ENCODE measurements at regions not wholly inside any gene's neighbourhood (a gene's known extent, or its start where the extent isn't known, plus 50 kb on each side); places are given as distances from the start of the nearest gene placed in this dataset.
"Not testable (repeated sequence)": the region's sequence is repeated elsewhere in the genome, so short reads cannot be mapped to it uniquely, and the experiment has no call there.

DNA sequence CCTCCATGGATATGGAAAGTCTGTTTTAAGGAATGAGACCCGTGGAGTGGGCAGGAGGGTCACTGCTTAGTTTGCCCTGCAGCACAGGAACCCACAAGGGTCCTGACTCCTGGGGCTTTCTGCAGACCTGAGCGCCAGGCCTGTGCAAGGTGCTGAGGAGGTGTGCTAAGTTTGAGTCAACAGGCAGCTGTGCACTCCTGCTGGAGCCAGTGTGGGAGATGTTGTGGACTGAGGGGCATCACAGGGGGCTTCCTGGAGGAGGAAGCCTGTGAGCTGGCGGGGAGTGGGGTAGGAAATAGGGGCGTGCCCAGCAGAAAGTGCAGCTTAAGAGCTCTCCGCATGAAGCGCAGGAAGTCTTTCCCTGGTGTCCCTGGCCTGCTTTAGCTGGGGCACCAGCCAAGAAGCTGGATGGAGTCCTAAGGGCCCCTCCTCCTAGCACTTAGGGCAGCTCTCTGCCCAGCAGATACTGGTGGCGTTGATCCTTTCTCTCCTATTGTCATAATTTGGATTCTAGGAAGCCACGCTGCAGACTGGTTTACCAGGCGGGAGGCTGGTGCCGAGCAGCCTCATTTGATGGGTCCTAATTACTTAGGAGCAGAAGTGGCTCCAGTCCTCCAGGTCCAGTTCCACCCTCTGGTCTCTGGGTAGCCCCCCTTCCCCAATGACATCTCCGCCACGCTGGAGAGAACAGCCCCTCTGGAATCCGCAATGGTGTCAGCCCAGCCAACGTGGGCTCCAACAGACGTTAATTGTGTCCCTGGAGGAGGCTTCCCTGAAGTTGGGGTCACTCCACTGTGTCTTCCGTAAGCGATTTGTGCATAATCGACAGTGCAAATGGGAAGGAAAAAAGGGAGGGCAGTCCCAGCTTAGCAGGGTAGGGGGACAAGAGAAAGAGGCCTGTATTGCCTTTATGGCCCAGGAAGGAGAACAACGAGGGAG, 309.2 kb downstream of the ZNF536 start:
- H3K36me3 ChIP-seq (ENCODE audit: control insufficient read depth, insufficient read depth, low read length): no peaks in the 10 kb centered on the region
- Mint-ChIP-seq H3K9me3 (no peaks in the 10 kb centered on the region), H3K27me3 (peaks cover 20% of the 10 kb centered on the region), H3K36me3 (no peaks in the 10 kb centered on the region), H3K4me1 (peaks cover 0 to 4% (median 0%) of the 10 kb centered on the region in 4 donors), H3K4me3 (no peak overlapping the region), H3K27ac (no peak overlapping the region)
- DNase-seq: no peak
- H3K27ac ChIP-seq (ENCODE audit: insufficient read depth, low read length, poor library complexity, severe bottlenecking): no peak overlapping the region
- ATAC-seq (ENCODE audit: low read depth in 2 of 2): no peak
- H3K27me3 ChIP-seq (ENCODE audit: control insufficient read depth, insufficient read depth, low read length): no peaks in the 10 kb centered on the region
- no peak overlapping the region for H3K4me3 ChIP-seq (ENCODE audit: low read depth, low read length)
- H3K4me1 ChIP-seq (ENCODE audit: control insufficient read depth, insufficient read depth, low read length, poor library complexity, severe bottlenecking): no peaks in the 10 kb centered on the region
- no peaks in the 10 kb centered on the region for H3K9me3 ChIP-seq (ENCODE audit: control insufficient read depth in 2 of 2, low read length in 2 of 2)

DNA sequence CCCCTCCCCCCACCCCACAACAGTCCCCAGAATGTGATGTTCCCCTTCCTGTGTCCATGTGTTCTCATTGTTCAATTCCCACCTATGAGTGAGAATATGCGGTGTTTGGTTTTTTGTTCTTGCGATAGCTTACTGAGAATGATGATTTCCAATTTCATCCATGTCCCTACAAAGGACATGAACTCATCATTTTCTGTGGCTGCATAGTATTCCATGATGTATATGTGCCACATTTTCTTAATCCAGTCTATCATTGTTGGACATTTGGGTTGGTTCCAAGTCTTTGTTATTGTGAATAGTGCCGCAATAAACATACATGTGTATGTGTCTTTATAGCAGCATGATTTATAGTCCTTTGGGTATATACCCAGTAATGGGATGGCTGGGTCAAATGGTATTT, 308.2 kb downstream of the ZNF536 start:
- H3K4me1 Mint-ChIP-seq; H3K9me3 Mint-ChIP-seq; H3K4me1 ChIP-seq (ENCODE audit: control insufficient read depth, insufficient read depth, low read length, poor library complexity, severe bottlenecking); H3K27ac ChIP-seq (ENCODE audit: insufficient read depth, low read length, poor library complexity, severe bottlenecking); DNase-seq; H3K27me3 ChIP-seq (ENCODE audit: control insufficient read depth, insufficient read depth, low read length); H3K36me3 ChIP-seq (ENCODE audit: control insufficient read depth, insufficient read depth, low read length); H3K4me3 Mint-ChIP-seq; H3K4me3 ChIP-seq (ENCODE audit: low read depth, low read length); ATAC-seq (ENCODE audit: low read depth in 2 of 2); H3K9me3 ChIP-seq (ENCODE audit: control insufficient read depth in 2 of 2, low read length in 2 of 2); H3K36me3 Mint-ChIP-seq; H3K27ac Mint-ChIP-seq: not testable (repeated sequence)
- peaks cover 19% of the 10 kb centered on the region for H3K27me3 Mint-ChIP-seq

DNA sequence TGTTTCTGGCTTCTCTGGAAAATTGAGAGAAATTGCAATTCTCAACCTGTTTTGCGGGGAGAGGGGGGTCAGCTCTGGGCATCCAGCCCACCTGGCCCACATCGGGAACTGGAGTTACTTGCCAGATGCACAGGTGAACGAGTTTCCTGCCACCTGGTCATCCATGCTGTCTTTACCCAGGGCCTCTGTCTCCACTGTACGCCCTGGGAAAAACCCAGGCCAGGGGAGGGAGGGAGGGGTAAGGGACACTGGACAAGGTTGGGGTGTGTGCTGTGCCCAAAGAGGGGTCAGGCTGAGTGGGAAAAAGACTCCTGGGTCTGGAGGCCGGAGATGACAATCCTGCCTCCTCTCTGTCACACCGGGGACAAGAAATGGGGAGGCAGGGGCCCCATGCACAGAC, 307.6 kb downstream of the ZNF536 start:
- no peak overlapping the region for H3K27ac Mint-ChIP-seq
- Histone ChIP-seq H3K4me1 (ENCODE audit: control insufficient read depth, insufficient read depth, low read length, poor library complexity, severe bottlenecking) (no peaks in the 10 kb centered on the region), H3K27me3 (ENCODE audit: control insufficient read depth, insufficient read depth, low read length) (no peaks in the 10 kb centered on the region), H3K9me3 (ENCODE audit: control insufficient read depth in 2 of 2, low read length in 2 of 2) (no peaks in the 10 kb centered on the region), H3K36me3 (ENCODE audit: control insufficient read depth, insufficient read depth, low read length) (no peaks in the 10 kb centered on the region), H3K27ac (ENCODE audit: insufficient read depth, low read length, poor library complexity, severe bottlenecking) (no peak overlapping the region), H3K4me3 (ENCODE audit: low read depth, low read length) (no peak overlapping the region)
- no peak for DNase-seq
- H3K9me3 Mint-ChIP-seq: no peaks in the 10 kb centered on the region
- peaks cover 14% of the 10 kb centered on the region for H3K27me3 Mint-ChIP-seq
- peaks cover 0 to 4% (median 0%) of the 10 kb centered on the region in 4 donors for H3K4me1 Mint-ChIP-seq
- ATAC-seq (ENCODE audit: low read depth in 2 of 2): no peak
- H3K36me3 Mint-ChIP-seq: no peaks in the 10 kb centered on the region
- H3K4me3 Mint-ChIP-seq: no peak overlapping the region

DNA sequence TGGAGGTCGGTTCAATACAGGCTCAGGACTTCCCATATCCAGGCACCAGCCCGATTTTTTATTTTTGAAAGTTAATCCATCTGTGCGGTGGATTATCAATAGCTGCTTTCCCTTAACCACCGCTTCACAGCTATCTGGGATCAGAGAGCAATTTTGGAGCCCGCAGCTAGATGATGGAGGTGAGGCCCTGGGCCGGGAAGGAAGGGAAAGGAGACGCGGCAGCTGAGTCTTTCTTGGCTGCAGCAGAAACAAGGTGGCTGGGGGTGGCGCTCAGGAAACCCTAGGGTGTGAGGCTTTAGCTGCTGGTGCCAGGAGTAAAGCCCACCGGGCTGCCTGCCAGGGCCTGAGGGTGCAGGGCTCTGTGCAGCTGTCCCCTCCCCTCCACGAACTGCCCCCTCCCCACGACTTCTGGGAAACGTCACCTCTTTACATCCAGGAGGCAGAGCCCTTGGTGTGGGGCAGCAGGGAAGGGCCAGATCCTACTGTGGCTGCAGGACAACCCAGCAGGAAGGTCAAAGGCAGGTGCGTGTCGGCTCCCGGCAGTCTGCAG, 307.0 kb downstream of the ZNF536 start:
- Mint-ChIP-seq H3K9me3 (no peaks in the 10 kb centered on the region), H3K4me1 (peaks cover 0 to 4% (median 0%) of the 10 kb centered on the region in 4 donors), H3K36me3 (no peaks in the 10 kb centered on the region), H3K4me3 (no peak overlapping the region), H3K27ac (no peak overlapping the region), H3K27me3 (peaks cover 10% of the 10 kb centered on the region)
- ATAC-seq (ENCODE audit: low read depth in 2 of 2) (no peak), DNase-seq (no peak)
- Histone ChIP-seq H3K9me3 (ENCODE audit: control insufficient read depth in 2 of 2, low read length in 2 of 2) (no peaks in the 10 kb centered on the region), H3K27ac (ENCODE audit: insufficient read depth, low read length, poor library complexity, severe bottlenecking) (no peak overlapping the region), H3K27me3 (ENCODE audit: control insufficient read depth, insufficient read depth, low read length) (no peaks in the 10 kb centered on the region), H3K4me3 (ENCODE audit: low read depth, low read length) (no peak overlapping the region), H3K36me3 (ENCODE audit: control insufficient read depth, insufficient read depth, low read length) (no peaks in the 10 kb centered on the region), H3K4me1 (ENCODE audit: control insufficient read depth, insufficient read depth, low read length, poor library complexity, severe bottlenecking) (no peaks in the 10 kb centered on the region)

DNA sequence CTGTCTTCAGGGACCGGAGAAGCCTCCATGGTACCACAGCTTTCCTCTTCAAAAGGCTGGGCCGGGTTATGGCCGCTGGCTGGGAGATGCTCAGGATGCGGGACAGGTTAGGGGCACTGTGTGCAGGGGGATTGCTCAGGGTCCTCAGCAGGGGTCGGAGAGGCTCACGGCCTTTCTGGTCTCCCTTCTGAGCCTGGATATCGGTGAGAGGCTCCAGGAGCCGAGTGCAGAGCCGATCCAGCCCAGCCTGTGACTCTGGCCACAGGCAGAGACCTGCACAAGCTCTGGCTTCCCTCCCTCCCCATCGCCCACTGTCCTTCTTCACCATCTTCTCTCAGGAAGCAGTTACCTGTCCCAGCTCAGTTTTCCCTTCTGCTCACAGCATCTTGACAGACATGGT, 306.0 kb downstream of the ZNF536 start:
- Mint-ChIP-seq H3K27me3 (peaks cover 16% of the 10 kb centered on the region), H3K9me3 (no peaks in the 10 kb centered on the region), H3K4me1 (peaks cover 0 to 4% (median 0%) of the 10 kb centered on the region in 4 donors), H3K36me3 (no peaks in the 10 kb centered on the region), H3K27ac (no peak overlapping the region), H3K4me3 (no peak overlapping the region)
- ATAC-seq (ENCODE audit: low read depth in 2 of 2) (no peak), DNase-seq (no peak)
- H3K4me3 ChIP-seq (ENCODE audit: low read depth, low read length): no peak overlapping the region
- H3K27ac ChIP-seq (ENCODE audit: insufficient read depth, low read length, poor library complexity, severe bottlenecking): no peak overlapping the region
- H3K36me3 ChIP-seq (ENCODE audit: control insufficient read depth, insufficient read depth, low read length): no peaks in the 10 kb centered on the region
- H3K27me3 ChIP-seq (ENCODE audit: control insufficient read depth, insufficient read depth, low read length): no peaks in the 10 kb centered on the region
- H3K4me1 ChIP-seq (ENCODE audit: control insufficient read depth, insufficient read depth, low read length, poor library complexity, severe bottlenecking): no peaks in the 10 kb centered on the region
- no peaks in the 10 kb centered on the region for H3K9me3 ChIP-seq (ENCODE audit: control insufficient read depth in 2 of 2, low read length in 2 of 2)

DNA sequence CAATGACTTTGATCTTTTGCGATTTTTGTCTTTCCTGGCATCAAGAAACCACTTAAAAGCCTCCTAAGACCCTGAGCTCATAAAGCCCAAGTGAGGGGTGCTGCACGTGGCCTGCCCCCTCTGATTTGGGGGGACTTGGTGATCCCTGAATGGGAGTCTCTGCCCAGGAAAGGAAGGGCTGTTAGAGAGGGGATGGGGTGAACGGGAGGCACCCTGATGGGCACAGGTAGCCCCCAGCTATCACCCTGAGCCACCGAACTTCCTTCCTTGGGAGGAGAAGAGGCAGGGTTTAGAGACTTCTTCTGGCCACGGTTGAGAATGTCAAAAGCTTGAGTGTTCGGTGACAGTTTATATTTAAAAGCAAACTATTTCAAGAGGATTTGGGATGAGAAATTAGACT, 305.5 kb downstream of the ZNF536 start:
- Histone ChIP-seq H3K4me3 (ENCODE audit: low read depth, low read length) (no peak overlapping the region), H3K27ac (ENCODE audit: insufficient read depth, low read length, poor library complexity, severe bottlenecking) (no peak overlapping the region), H3K27me3 (ENCODE audit: control insufficient read depth, insufficient read depth, low read length) (no peaks in the 10 kb centered on the region), H3K4me1 (ENCODE audit: control insufficient read depth, insufficient read depth, low read length, poor library complexity, severe bottlenecking) (no peaks in the 10 kb centered on the region), H3K9me3 (ENCODE audit: control insufficient read depth in 2 of 2, low read length in 2 of 2) (no peaks in the 10 kb centered on the region), H3K36me3 (ENCODE audit: control insufficient read depth, insufficient read depth, low read length) (no peaks in the 10 kb centered on the region)
- H3K36me3 Mint-ChIP-seq: no peaks in the 10 kb centered on the region
- ATAC-seq (ENCODE audit: low read depth in 2 of 2) (no peak), DNase-seq (no peak)
- H3K4me3 Mint-ChIP-seq: no peak overlapping the region
- H3K4me1 Mint-ChIP-seq: peaks cover 0 to under 1% (median 0%) of the 10 kb centered on the region in 4 donors
- peaks cover 16% of the 10 kb centered on the region for H3K27me3 Mint-ChIP-seq
- no peaks in the 10 kb centered on the region for H3K9me3 Mint-ChIP-seq
- H3K27ac Mint-ChIP-seq: no peak overlapping the region

GRCh38 chr19:30676990-30677679, 305.0 kb downstream of the ZNF536 start:
- H3K4me1 Mint-ChIP-seq: no peaks in the 10 kb centered on the region
- no peaks in the 10 kb centered on the region for H3K9me3 ChIP-seq (ENCODE audit: control insufficient read depth in 2 of 2, low read length in 2 of 2)

More at GRCh38 chr19:30676990-30677679, 305.0 kb downstream of the ZNF536 start:
- Histone ChIP-seq H3K27me3 (ENCODE audit: control insufficient read depth, insufficient read depth, low read length) (no peaks in the 10 kb centered on the region), H3K4me3 (ENCODE audit: low read depth, low read length) (no peak overlapping the region), H3K36me3 (ENCODE audit: control insufficient read depth, insufficient read depth, low read length) (no peaks in the 10 kb centered on the region), H3K27ac (ENCODE audit: insufficient read depth, low read length, poor library complexity, severe bottlenecking) (no peak overlapping the region), H3K4me1 (ENCODE audit: control insufficient read depth, insufficient read depth, low read length, poor library complexity, severe bottlenecking) (no peaks in the 10 kb centered on the region)
- DNase-seq (no peak), ATAC-seq (ENCODE audit: low read depth in 2 of 2) (no peak)
- Mint-ChIP-seq H3K9me3 (no peaks in the 10 kb centered on the region), H3K27me3 (peaks cover 12% of the 10 kb centered on the region), H3K27ac (no peak overlapping the region), H3K4me3 (no peak overlapping the region), H3K36me3 (no peaks in the 10 kb centered on the region)

All from CD4-positive, CD25-positive, alpha-beta regulatory T cell (primary cell).